Liver (tissue), 8 donors: ENCODE measurements at regions not wholly inside any gene's neighbourhood (a gene's known extent, or its start where the extent isn't known, plus 50 kb on each side); places are given as distances from the start of the nearest gene placed in this dataset.

ENCODE experiments used
- DNase-seq: peaks from one replicate; pipeline ENCODE4 v3.0.0-alpha.2; 2017; ENCODE audit warnings: low spot score
- H3K27ac ChIP-seq, 2 donors: one replicate each; pipeline ENCODE4 v1.7.0; 2013; ENCODE audit warnings: inconsistent platforms in 2 of 2, low read length in 2 of 2, control low read depth in 1 of 2, low read depth in 1 of 2, mild to moderate bottlenecking in 1 of 2
- H3K27me3 ChIP-seq, 4 donors: one replicate each; pipeline versions ENCODE4 v1.6.1 to v1.7.0; 2013; ENCODE audit warnings: low read length in 3 of 4, inconsistent platforms in 1 of 4, mild to moderate bottlenecking in 1 of 4, moderate library complexity in 1 of 4; ENCODE audit not compliant: control insufficient read depth in 4 of 4, insufficient read depth in 4 of 4
- H3K36me3 ChIP-seq, 4 donors: one replicate each; pipeline versions ENCODE4 v1.6.1 to v1.7.0; 2013; ENCODE audit warnings: low read length in 3 of 4, mild to moderate bottlenecking in 3 of 4, low read depth in 1 of 4, moderate library complexity in 1 of 4; ENCODE audit not compliant: control insufficient read depth in 4 of 4, insufficient read depth in 3 of 4
- H3K4me1 ChIP-seq, 4 donors: one replicate each; pipeline versions ENCODE4 v1.6.1 to v1.7.0; 2013; ENCODE audit warnings: low read length in 3 of 4, mild to moderate bottlenecking in 3 of 4, moderate library complexity in 1 of 4; ENCODE audit not compliant: control insufficient read depth in 4 of 4, insufficient read depth in 4 of 4
- H3K4me3 ChIP-seq, 3 donors: one replicate each; pipeline versions ENCODE4 v1.6.1 to v1.7.0; 2013; ENCODE audit warnings: low read length in 3 of 3, control low read depth in 1 of 3, low read depth in 1 of 3, mild to moderate bottlenecking in 1 of 3
- H3K9ac ChIP-seq, 2 donors: one replicate each; pipeline ENCODE4 v1.7.0; 2013; ENCODE audit warnings: low read length in 2 of 2, mild to moderate bottlenecking in 2 of 2, moderate library complexity in 2 of 2, control low read depth in 1 of 2, low read depth in 1 of 2
- H3K9me3 ChIP-seq, 4 donors: one replicate each; pipeline versions ENCODE4 v1.6.1 to v1.7.0; 2013; ENCODE audit warnings: low read length in 3 of 4; ENCODE audit not compliant: control insufficient read depth in 4 of 4
- ATF3 ChIP-seq: IDR thresholded peaks from 2 replicates; pipeline ENCODE4 v1.6.1; 2016; ENCODE audit warnings: antibody characterized with exemption
- EGR1 ChIP-seq, 2 donors: IDR thresholded peaks; 2 replicates each; pipeline ENCODE4 v1.6.1; 2016 to 2018; ENCODE audit warnings: antibody characterized with exemption in 2 of 2, low read depth in 2 of 2
- FOXA1 ChIP-seq: IDR thresholded peaks from 2 replicates; pipeline ENCODE4 v1.6.1; 2016; ENCODE audit warnings: antibody characterized with exemption
- FOXA2 ChIP-seq: IDR thresholded peaks from 2 replicates; pipeline ENCODE4 v1.6.1; 2016; ENCODE audit warnings: antibody characterized with exemption
- GABPA ChIP-seq, 2 donors: IDR thresholded peaks in 1 of 2; conservative IDR thresholded peaks in 1 of 2; 2 replicates each; pipeline ENCODE4 v1.6.1; 2016; ENCODE audit warnings: antibody characterized with exemption in 2 of 2, mild to moderate bottlenecking in 1 of 2, moderate library complexity in 1 of 2
- HNF4A ChIP-seq, 2 donors: conservative IDR thresholded peaks; 2 replicates each; pipeline ENCODE4 v1.6.1; 2016; ENCODE audit warnings: antibody characterized with exemption in 2 of 2, mild to moderate bottlenecking in 2 of 2
- JUND ChIP-seq, 2 donors: IDR thresholded peaks; 2 replicates each; pipeline ENCODE4 v1.6.1; 2016; ENCODE audit warnings: antibody characterized with exemption in 2 of 2
- NR2F2 ChIP-seq: IDR thresholded peaks from 2 replicates; pipeline ENCODE4 v1.6.1; 2016; ENCODE audit warnings: antibody characterized with exemption
- RAD21 ChIP-seq, 2 donors: IDR thresholded peaks; 2 replicates each; pipeline ENCODE4 v1.6.1; 2016; ENCODE audit warnings: antibody characterized with exemption in 2 of 2, mild to moderate bottlenecking in 2 of 2
- RXRA ChIP-seq, 2 donors: IDR thresholded peaks; 2 replicates each; pipeline ENCODE4 v1.6.1; 2017 to 2018; ENCODE audit warnings: antibody characterized with exemption in 2 of 2, mild to moderate bottlenecking in 1 of 2
- SP1 ChIP-seq: IDR thresholded peaks from 2 replicates; pipeline ENCODE4 v1.6.1; 2018; ENCODE audit warnings: antibody characterized with exemption, mild to moderate bottlenecking
- YY1 ChIP-seq: IDR thresholded peaks from 2 replicates; pipeline ENCODE4 v1.6.1; 2016; ENCODE audit warnings: antibody characterized with exemption, mild to moderate bottlenecking
- ZBTB33 ChIP-seq: IDR thresholded peaks from 2 replicates; pipeline ENCODE4 v1.6.1; 2016; ENCODE audit warnings: antibody characterized with exemption
- WGBS: extraction: QIAGEN DNeasy Blood & Tissue Kit; methylation state at CpG from one replicate; pipeline ENCODE4 v1.1.7; 2013; 5-methylcytosine and 5-hydroxymethylcytosine counted together
- TF ChIP-seq, protein P1 (sequence below): fragments of 150-350 bp; IDR thresholded peaks from 2 replicates; pipeline ENCODE4 v1.5.1; 2017; ENCODE audit warnings: improper control_type of control experiment, low read depth, low read length; ENCODE audit not compliant: missing input control
- TF ChIP-seq, protein P2 (sequence below): IDR thresholded peaks from 2 replicates; pipeline ENCODE4 v1.6.1; 2016; ENCODE audit warnings: antibody characterized with exemption
- donor health status: healthy.
- donor health status: healthy.
- donor health status: healthy.
- donor health status: healthy.
- donor health status: healthy.

- peaks cover 0 to 2% (median 0%) of the 10 kb centered on the region in 4 donors for H3K27me3 ChIP-seq
- WGBS, result 89% methylated on average over 1 of the region's 1 CpG
- no peaks in the 10 kb centered on the region for H3K36me3 ChIP-seq
- no peak overlapping the region for H3K4me3 ChIP-seq
- H3K9me3 ChIP-seq, result no peaks in the 10 kb centered on the region
- no peaks in the 10 kb centered on the region for H3K4me1 ChIP-seq
- TF ChIP-seq JUND (IDR thresholded peaks at IDR 0.05) (no peak), GABPA (IDR thresholded peaks at IDR 0.05 in 1 of 2, conservative IDR thresholded peaks at IDR 0.05 in 1 of 2) (no peak), ATF3 (no peak), NR2F2 (no peak), HNF4A (conservative IDR thresholded peaks at IDR 0.05) (no peak), FOXA2 (no peak), EGR1 (IDR thresholded peaks at IDR 0.05; ENCODE audit: low read depth in 2 of 2) (no peak), RAD21 (IDR thresholded peaks at IDR 0.05) (no peak), FOXA1 (no peak), RXRA (IDR thresholded peaks at IDR 0.05) (no peak), YY1 (no peak)
- TF ChIP-seq, protein P1, sequence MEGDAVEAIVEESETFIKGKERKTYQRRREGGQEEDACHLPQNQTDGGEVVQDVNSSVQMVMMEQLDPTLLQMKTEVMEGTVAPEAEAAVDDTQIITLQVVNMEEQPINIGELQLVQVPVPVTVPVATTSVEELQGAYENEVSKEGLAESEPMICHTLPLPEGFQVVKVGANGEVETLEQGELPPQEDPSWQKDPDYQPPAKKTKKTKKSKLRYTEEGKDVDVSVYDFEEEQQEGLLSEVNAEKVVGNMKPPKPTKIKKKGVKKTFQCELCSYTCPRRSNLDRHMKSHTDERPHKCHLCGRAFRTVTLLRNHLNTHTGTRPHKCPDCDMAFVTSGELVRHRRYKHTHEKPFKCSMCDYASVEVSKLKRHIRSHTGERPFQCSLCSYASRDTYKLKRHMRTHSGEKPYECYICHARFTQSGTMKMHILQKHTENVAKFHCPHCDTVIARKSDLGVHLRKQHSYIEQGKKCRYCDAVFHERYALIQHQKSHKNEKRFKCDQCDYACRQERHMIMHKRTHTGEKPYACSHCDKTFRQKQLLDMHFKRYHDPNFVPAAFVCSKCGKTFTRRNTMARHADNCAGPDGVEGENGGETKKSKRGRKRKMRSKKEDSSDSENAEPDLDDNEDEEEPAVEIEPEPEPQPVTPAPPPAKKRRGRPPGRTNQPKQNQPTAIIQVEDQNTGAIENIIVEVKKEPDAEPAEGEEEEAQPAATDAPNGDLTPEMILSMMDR, result no peak
- TF ChIP-seq, protein P2, sequence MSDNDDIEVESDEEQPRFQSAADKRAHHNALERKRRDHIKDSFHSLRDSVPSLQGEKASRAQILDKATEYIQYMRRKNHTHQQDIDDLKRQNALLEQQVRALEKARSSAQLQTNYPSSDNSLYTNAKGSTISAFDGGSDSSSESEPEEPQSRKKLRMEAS, result no peak
- no peak for DNase-seq
- no peak overlapping the region for H3K9ac ChIP-seq
- H3K27ac ChIP-seq, result no peak overlapping the region
These were observed 175.5 kb upstream of the OLFM3 start for GRCh38 chr1:102172200-102172599.

DNA sequence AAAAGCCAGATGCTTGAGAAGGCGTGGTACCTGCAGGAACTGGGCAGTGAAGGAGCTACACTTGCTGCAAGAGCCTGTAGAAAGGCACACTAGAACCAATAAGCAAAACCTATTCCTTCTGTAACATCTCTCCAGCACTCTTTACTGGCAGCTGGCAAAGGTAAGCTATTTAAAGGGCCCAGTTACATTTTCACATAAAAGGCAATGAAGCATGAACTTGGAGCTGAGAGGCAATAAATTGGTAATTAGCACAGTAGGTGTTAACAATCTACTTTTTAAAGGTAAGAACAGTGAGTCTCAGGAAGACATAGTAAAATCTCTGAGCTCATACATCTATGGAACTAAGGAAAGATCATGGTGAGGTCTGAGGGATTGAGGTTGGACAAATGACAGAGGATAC is 167.1 kb upstream of the OLFM3 start:
- DNase-seq, result no peak
- 38% methylated on average over 1 of the region's 1 CpG for WGBS
- Histone ChIP-seq H3K4me1 (no peaks in the 10 kb centered on the region), H3K27me3 (no peaks in the 10 kb centered on the region), H3K36me3 (no peaks in the 10 kb centered on the region), H3K27ac (no peak overlapping the region), H3K4me3 (no peak overlapping the region), H3K9me3 (no peaks in the 10 kb centered on the region), H3K9ac (no peak overlapping the region)
- TF ChIP-seq FOXA2, result no peak
- TF ChIP-seq RAD21 (IDR thresholded peaks at IDR 0.05), result no peak
- no peak for TF ChIP-seq GABPA (IDR thresholded peaks at IDR 0.05 in 1 of 2, conservative IDR thresholded peaks at IDR 0.05 in 1 of 2)
- no peak for TF ChIP-seq RXRA (IDR thresholded peaks at IDR 0.05)
- no peak for TF ChIP-seq NR2F2
- no peak for TF ChIP-seq ZBTB33

- Histone ChIP-seq H3K36me3 (no peaks in the 10 kb centered on the region), H3K27me3 (peaks cover 0 to 4% (median 0%) of the 10 kb centered on the region in 4 donors), H3K4me1 (no peaks in the 10 kb centered on the region), H3K27ac (no peak overlapping the region), H3K4me3 (no peak overlapping the region), H3K9ac (no peak overlapping the region), H3K9me3 (no peaks in the 10 kb centered on the region)
- TF ChIP-seq SP1 (no peak), EGR1 (IDR thresholded peaks at IDR 0.05; ENCODE audit: low read depth in 2 of 2) (no peak), ATF3 (no peak)
- DNase-seq, result no peak
- 62% methylated on average over 3 of the region's 3 CpGs for WGBS
These were observed 154.5 kb upstream of the OLFM3 start for GRCh38 chr1:102151242-102151641.
